ENCODE measurements at regions not wholly inside any gene's neighbourhood (a gene's known extent, or its start where the extent isn't known, plus 50 kb on each side); places are given as distances from the start of the nearest gene placed in this dataset.

DNA sequence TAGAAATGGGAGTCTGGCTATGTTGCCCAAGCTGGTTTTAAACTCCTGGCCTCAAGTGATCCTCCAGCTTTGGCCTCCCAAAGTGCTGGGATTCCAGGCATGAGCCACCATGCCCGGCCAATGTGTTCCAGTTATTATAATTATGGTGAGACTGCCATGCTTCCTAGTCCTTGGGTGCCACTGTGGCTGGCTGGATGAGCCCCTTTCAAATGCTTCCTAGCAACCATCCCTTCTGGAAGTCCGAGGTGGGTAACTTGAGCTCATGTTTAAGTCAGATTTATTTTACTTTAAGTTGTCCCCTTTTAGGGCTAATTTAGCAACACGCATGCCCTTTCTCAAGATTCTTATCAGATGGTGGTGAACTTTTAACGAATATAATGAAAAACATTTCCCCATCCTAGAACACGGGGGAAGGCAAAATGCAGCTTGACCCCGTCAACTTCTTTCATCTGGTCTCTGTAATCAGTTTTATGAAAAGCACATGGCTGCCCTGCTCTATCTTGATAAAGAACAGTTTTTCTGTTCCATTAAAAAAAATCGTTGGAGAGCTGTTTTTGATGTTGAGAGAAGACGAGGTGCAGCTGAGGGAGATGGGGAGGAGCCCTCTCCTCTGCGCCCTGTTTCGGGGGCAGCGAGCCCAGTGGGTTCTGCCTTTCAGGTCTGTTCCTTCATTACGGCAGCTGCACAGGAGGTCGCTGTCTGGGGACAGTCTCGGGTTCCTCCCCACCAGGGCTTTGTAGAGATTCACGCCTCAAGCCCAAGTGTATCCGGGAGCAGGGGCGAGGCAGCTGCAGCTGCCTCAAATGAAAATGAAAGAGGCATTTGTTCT lies 61.0 kb upstream of the MKI67 start:
- BruUV-seq (replicated peaks), result no TSS peak
- Histone ChIP-seq H3K4me1 (ENCODE audit: control insufficient read depth in 1 of 2, insufficient read depth in 2 of 2, low read length in 2 of 2) (no peaks in the 10 kb centered on the region), H4K20me1 (ENCODE audit: insufficient read depth) (no peaks in the 10 kb centered on the region), H2AFZ (ENCODE audit: low read depth, low read length, poor library complexity, severe bottlenecking) (no peak overlapping the region), H3K4me3 (replicated peaks in 1 of 2; ENCODE audit: low read depth in 1 of 2, low read length in 2 of 2) (no peak overlapping the region), H3K9me3 (ENCODE audit: control insufficient read depth in 1 of 2, insufficient read depth in 1 of 2, low read depth in 1 of 2, low read length in 2 of 2) (no peaks in the 10 kb centered on the region), H3K27me3 (ENCODE audit: insufficient read depth, low read length) (peaks cover 43% of the 10 kb centered on the region), H3K9me2 (ENCODE audit: insufficient read depth) (no peaks in the 10 kb centered on the region), H3K9ac (ENCODE audit: low read length) (no peak overlapping the region), H3K36me3 (ENCODE audit: control insufficient read depth in 1 of 2, insufficient read depth in 2 of 2, low read length in 2 of 2) (no peaks in the 10 kb centered on the region), H3K27ac (ENCODE audit: low read depth, low read length) (no peak overlapping the region), H3K4me2 (ENCODE audit: low read length) (no peak overlapping the region), H3K79me2 (ENCODE audit: insufficient read depth, low read length) (no peaks in the 10 kb centered on the region)
- intact Hi-C loops (cut with micrococcal nuclease), result no loop called here
- ChIA-PET RAD21 (ENCODE audit: low non-redundant PET in 1 of 2, low total read pairs in 2 of 2, uncharacterized antibody in 2 of 2, unreplicated experiment in 2 of 2) (no interaction called here), CTCF (interaction anchor here (2.7 kb wide), 1 partner anchor 9 kb away, joined by 15 read pairs; no protein-coding TSS in a partner anchor), POLR2A (no interaction called here)
- ATAC-seq, result no peak
- no peak for TF ChIP-seq SRF (IDR thresholded peaks at IDR 0.05; ENCODE audit: low read depth)
- no peak for TF ChIP-seq EGR1 (IDR thresholded peaks at IDR 0.05; ENCODE audit: low read depth)
- TF ChIP-seq TCF7L2 (IDR thresholded peaks at IDR 0.05; ENCODE audit: borderline replicate concordance, extremely low read depth, insufficient read depth, insufficient read length), result no peak
- TF ChIP-seq, protein P1, sequence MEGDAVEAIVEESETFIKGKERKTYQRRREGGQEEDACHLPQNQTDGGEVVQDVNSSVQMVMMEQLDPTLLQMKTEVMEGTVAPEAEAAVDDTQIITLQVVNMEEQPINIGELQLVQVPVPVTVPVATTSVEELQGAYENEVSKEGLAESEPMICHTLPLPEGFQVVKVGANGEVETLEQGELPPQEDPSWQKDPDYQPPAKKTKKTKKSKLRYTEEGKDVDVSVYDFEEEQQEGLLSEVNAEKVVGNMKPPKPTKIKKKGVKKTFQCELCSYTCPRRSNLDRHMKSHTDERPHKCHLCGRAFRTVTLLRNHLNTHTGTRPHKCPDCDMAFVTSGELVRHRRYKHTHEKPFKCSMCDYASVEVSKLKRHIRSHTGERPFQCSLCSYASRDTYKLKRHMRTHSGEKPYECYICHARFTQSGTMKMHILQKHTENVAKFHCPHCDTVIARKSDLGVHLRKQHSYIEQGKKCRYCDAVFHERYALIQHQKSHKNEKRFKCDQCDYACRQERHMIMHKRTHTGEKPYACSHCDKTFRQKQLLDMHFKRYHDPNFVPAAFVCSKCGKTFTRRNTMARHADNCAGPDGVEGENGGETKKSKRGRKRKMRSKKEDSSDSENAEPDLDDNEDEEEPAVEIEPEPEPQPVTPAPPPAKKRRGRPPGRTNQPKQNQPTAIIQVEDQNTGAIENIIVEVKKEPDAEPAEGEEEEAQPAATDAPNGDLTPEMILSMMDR (IDR thresholded peaks at IDR 0.05 in 2 of 3, conservative IDR thresholded peaks at IDR 0.05 in 1 of 3; ENCODE audit: borderline replicate concordance in 1 of 3, insufficient read depth in 1 of 3, low read depth in 2 of 3, low read length in 2 of 3), result no peak
- TF ChIP-seq, protein P2, sequence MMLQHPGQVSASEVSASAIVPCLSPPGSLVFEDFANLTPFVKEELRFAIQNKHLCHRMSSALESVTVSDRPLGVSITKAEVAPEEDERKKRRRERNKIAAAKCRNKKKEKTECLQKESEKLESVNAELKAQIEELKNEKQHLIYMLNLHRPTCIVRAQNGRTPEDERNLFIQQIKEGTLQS (IDR thresholded peaks at IDR 0.05), result no peak
- TF ChIP-seq SP1 (IDR thresholded peaks at IDR 0.05; ENCODE audit: low read depth), result no peak
- no peak for TF ChIP-seq SIN3A (IDR thresholded peaks at IDR 0.05; ENCODE audit: low read depth)
- no peak for TF ChIP-seq ELF1 (IDR thresholded peaks at IDR 0.05; ENCODE audit: borderline replicate concordance, low read depth)
- no peak for TF ChIP-seq POLR2AphosphoS5 (IDR thresholded peaks at IDR 0.05; ENCODE audit: low read depth, low read length)
- TF ChIP-seq FOSL1 (IDR thresholded peaks at IDR 0.05; ENCODE audit: low read depth), result no peak
- TF ChIP-seq, protein P3, sequence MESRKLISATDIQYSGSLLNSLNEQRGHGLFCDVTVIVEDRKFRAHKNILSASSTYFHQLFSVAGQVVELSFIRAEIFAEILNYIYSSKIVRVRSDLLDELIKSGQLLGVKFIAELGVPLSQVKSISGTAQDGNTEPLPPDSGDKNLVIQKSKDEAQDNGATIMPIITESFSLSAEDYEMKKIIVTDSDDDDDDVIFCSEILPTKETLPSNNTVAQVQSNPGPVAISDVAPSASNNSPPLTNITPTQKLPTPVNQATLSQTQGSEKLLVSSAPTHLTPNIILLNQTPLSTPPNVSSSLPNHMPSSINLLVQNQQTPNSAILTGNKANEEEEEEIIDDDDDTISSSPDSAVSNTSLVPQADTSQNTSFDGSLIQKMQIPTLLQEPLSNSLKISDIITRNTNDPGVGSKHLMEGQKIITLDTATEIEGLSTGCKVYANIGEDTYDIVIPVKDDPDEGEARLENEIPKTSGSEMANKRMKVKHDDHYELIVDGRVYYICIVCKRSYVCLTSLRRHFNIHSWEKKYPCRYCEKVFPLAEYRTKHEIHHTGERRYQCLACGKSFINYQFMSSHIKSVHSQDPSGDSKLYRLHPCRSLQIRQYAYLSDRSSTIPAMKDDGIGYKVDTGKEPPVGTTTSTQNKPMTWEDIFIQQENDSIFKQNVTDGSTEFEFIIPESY (IDR thresholded peaks at IDR 0.05; ENCODE audit: extremely low read depth, insufficient replicate concordance, low read length), result no peak
- TF ChIP-seq EZH2 (IDR thresholded peaks at IDR 0.05), result no peak
- TF ChIP-seq POLR2A (IDR thresholded peaks at IDR 0.05; ENCODE audit: borderline replicate concordance, extremely low read depth, insufficient read depth, insufficient read length), result no peak
- TF ChIP-seq, protein P4, sequence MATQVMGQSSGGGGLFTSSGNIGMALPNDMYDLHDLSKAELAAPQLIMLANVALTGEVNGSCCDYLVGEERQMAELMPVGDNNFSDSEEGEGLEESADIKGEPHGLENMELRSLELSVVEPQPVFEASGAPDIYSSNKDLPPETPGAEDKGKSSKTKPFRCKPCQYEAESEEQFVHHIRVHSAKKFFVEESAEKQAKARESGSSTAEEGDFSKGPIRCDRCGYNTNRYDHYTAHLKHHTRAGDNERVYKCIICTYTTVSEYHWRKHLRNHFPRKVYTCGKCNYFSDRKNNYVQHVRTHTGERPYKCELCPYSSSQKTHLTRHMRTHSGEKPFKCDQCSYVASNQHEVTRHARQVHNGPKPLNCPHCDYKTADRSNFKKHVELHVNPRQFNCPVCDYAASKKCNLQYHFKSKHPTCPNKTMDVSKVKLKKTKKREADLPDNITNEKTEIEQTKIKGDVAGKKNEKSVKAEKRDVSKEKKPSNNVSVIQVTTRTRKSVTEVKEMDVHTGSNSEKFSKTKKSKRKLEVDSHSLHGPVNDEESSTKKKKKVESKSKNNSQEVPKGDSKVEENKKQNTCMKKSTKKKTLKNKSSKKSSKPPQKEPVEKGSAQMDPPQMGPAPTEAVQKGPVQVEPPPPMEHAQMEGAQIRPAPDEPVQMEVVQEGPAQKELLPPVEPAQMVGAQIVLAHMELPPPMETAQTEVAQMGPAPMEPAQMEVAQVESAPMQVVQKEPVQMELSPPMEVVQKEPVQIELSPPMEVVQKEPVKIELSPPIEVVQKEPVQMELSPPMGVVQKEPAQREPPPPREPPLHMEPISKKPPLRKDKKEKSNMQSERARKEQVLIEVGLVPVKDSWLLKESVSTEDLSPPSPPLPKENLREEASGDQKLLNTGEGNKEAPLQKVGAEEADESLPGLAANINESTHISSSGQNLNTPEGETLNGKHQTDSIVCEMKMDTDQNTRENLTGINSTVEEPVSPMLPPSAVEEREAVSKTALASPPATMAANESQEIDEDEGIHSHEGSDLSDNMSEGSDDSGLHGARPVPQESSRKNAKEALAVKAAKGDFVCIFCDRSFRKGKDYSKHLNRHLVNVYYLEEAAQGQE (IDR thresholded peaks at IDR 0.05; ENCODE audit: low read depth), result no peak
- no peak for TF ChIP-seq ZNF274 (IDR thresholded peaks at IDR 0.05; ENCODE audit: low read depth, low read length)
- DNase-seq (ENCODE audit: low read depth, low spot score), result no peak
